Fibroblast of lung (primary cell): ENCODE measurements at regions not wholly inside any gene's neighbourhood (a gene's known extent, or its start where the extent isn't known, plus 50 kb on each side); places are given as distances from the start of the nearest gene placed in this dataset.

ENCODE experiments used
- DNase-seq, 2 donors: peaks; one replicate each; pipeline versions ENCODE4 v3.0.0 to v3.0.0-alpha.2; 2010; ENCODE audit warnings: low read depth in 2 of 2
- H2AFZ ChIP-seq: 2 replicates; pipeline ENCODE4 v1.5.1; 2012; ENCODE audit warnings: low read length, control low read depth, inconsistent platforms
- H3K27ac ChIP-seq: 2 replicates; pipeline ENCODE4 v1.5.1; 2011; ENCODE audit warnings: low read length, control low read depth; ENCODE audit not compliant: insufficient read depth
- H3K27me3 ChIP-seq: 2 replicates; pipeline ENCODE4 v1.5.1; 2011; ENCODE audit warnings: mild to moderate bottlenecking, low read length; ENCODE audit not compliant: control insufficient read depth, insufficient read depth
- H3K36me3 ChIP-seq: 2 replicates; pipeline ENCODE4 v1.5.1; 2011; ENCODE audit warnings: low read length; ENCODE audit not compliant: control insufficient read depth, insufficient read depth
- H3K4me1 ChIP-seq: 2 replicates; pipeline ENCODE4 v1.5.1; 2011; ENCODE audit warnings: low read length; ENCODE audit not compliant: control insufficient read depth, insufficient read depth; ENCODE audit errors: extremely low read depth
- H3K4me2 ChIP-seq: 2 replicates; pipeline ENCODE4 v1.5.1; 2011; ENCODE audit warnings: low read length, control low read depth; ENCODE audit not compliant: insufficient read depth; ENCODE audit errors: extremely low read depth
- H3K4me3 ChIP-seq, 4 experiments: fragments of 200-600 bp in 1 of 4; sonication (generic) in 1 of 4; replicated peaks in 1 of 4; 2 replicates each; pipeline ENCODE4 v1.5.1; 2011 to 2016; ENCODE audit warnings: low read length in 4 of 4, low read depth in 3 of 4, mild to moderate bottlenecking in 3 of 4, control low read depth in 2 of 4, inconsistent platforms in 1 of 4, mixed read lengths in 1 of 4; ENCODE audit not compliant: insufficient read depth in 1 of 4; ENCODE audit errors: control extremely low read depth in 1 of 4
- H3K79me2 ChIP-seq: 2 replicates; pipeline ENCODE4 v1.5.1; 2012; ENCODE audit warnings: mild to moderate bottlenecking, low read length, inconsistent platforms; ENCODE audit not compliant: control insufficient read depth, insufficient read depth
- H3K9ac ChIP-seq: 2 replicates; pipeline ENCODE4 v1.5.1; 2011; ENCODE audit warnings: mild to moderate bottlenecking, low read length, control low read depth; ENCODE audit not compliant: insufficient read depth
- H3K9me3 ChIP-seq: 2 replicates; pipeline ENCODE4 v1.5.1; 2012; ENCODE audit warnings: low read depth, low read length; ENCODE audit not compliant: control insufficient read depth, insufficient read depth
- H4K20me1 ChIP-seq: 2 replicates; pipeline ENCODE4 v1.5.1; 2011; ENCODE audit warnings: low read length; ENCODE audit not compliant: control insufficient read depth, insufficient read depth; ENCODE audit errors: extremely low read depth
- EZH2 ChIP-seq: IDR thresholded peaks from 2 replicates; pipeline ENCODE4 v1.5.1; 2012; ENCODE audit warnings: low read length, control low read depth, mild to moderate bottlenecking; ENCODE audit errors: missing control alignments
- TF ChIP-seq, protein P1 (sequence below), 2 donors: IDR thresholded peaks in 1 of 2; conservative IDR thresholded peaks in 1 of 2; 1 replicate in 1 of 2; 2 replicates in 1 of 2; pipeline ENCODE4 v1.5.1; 2011 to 2012; ENCODE audit warnings: low read length in 2 of 2, control low read depth in 1 of 2, inconsistent platforms in 1 of 2, low read depth in 1 of 2, mild to moderate bottlenecking in 1 of 2

GRCh38 chr9:80878556-80878955, 810.8 kb downstream of the TLE1 start:
- Histone ChIP-seq H3K9me3 (no peaks in the 10 kb centered on the region), H3K9ac (no peak overlapping the region)
- DNase-seq = peak; percentile 64 to 80

DNA sequence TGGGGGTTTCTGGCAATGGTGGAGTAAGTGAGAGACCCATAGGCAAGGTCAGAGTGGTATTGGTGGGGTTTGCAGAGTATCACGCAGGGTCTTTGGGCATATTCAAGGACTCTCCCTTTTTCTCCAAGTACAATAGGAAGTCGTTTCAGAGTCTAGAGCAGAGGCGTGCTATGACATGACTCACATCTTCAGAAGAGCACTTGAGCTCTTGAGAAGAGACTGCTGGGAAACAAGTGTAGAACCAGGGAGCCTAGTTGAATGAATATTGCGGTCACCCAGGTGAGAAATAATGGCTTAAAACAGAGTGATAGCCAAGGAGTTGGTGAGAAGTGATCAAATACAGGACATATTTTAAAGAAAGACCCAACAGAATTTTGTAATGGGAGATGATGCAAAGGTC, 813.4 kb downstream of the TLE1 start:
- Histone ChIP-seq H3K27me3 (no peaks in the 10 kb centered on the region), H3K4me2 (no peak overlapping the region), H3K4me3 (no peak overlapping the region), H3K9ac (no peak overlapping the region), H2AFZ (no peak overlapping the region), H3K36me3 (no peaks in the 10 kb centered on the region), H3K4me1 (peaks cover 5% of the 10 kb centered on the region), H3K27ac (no peak overlapping the region), H3K79me2 (no peaks in the 10 kb centered on the region), H3K9me3 (no peaks in the 10 kb centered on the region), H4K20me1 (no peaks in the 10 kb centered on the region)
- DNase-seq = peak in 1 of 2 donors; percentile 58
- no peak for TF ChIP-seq EZH2
- TF ChIP-seq, protein P1, sequence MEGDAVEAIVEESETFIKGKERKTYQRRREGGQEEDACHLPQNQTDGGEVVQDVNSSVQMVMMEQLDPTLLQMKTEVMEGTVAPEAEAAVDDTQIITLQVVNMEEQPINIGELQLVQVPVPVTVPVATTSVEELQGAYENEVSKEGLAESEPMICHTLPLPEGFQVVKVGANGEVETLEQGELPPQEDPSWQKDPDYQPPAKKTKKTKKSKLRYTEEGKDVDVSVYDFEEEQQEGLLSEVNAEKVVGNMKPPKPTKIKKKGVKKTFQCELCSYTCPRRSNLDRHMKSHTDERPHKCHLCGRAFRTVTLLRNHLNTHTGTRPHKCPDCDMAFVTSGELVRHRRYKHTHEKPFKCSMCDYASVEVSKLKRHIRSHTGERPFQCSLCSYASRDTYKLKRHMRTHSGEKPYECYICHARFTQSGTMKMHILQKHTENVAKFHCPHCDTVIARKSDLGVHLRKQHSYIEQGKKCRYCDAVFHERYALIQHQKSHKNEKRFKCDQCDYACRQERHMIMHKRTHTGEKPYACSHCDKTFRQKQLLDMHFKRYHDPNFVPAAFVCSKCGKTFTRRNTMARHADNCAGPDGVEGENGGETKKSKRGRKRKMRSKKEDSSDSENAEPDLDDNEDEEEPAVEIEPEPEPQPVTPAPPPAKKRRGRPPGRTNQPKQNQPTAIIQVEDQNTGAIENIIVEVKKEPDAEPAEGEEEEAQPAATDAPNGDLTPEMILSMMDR (conservative IDR thresholded peaks at IDR 0.05 in 1 of 2, IDR thresholded peaks at IDR 0.05 in 1 of 2; ENCODE audit: low read depth in 1 of 2, low read length in 2 of 2) = no peak

More at GRCh38 chr9:80878556-80878955, 810.8 kb downstream of the TLE1 start:
- Histone ChIP-seq H3K27me3 (no peaks in the 10 kb centered on the region), H3K27ac (no peak overlapping the region), H3K4me3 (no peak overlapping the region), H4K20me1 (no peaks in the 10 kb centered on the region), H3K36me3 (no peaks in the 10 kb centered on the region), H3K4me2 (no peak overlapping the region), H2AFZ (no peak overlapping the region), H3K4me1 (peaks cover 5% of the 10 kb centered on the region), H3K79me2 (no peaks in the 10 kb centered on the region)
- no peak for TF ChIP-seq EZH2
- TF ChIP-seq, protein P1 (conservative IDR thresholded peaks at IDR 0.05 in 1 of 2, IDR thresholded peaks at IDR 0.05 in 1 of 2; ENCODE audit: low read depth in 1 of 2, low read length in 2 of 2) = no peak

DNA sequence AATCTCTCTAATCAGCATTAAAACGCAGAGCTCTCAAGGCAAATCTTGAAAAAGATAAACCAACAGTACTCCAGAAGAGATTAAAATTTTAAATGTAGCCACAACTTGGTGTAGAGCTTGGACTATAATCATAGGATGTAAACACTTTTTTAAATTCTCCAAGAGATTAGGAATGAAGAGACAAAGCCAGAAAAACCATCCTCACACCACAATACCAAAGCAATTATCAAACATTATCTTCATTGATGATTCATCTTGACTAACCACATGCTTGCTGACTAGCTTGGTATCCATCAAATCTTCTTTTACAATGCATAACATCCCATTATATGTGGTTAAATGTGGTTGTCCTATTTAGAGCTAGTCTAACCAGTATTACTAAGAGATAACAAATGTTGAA, 815.1 kb downstream of the TLE1 start:
- H3K9me3 ChIP-seq = no peaks in the 10 kb centered on the region
- no peak overlapping the region for H3K9ac ChIP-seq
- no peak overlapping the region for H3K27ac ChIP-seq
- peak overlapping the region; percentile 10 for H3K4me2 ChIP-seq
- no peaks in the 10 kb centered on the region for H4K20me1 ChIP-seq
- H3K36me3 ChIP-seq = no peaks in the 10 kb centered on the region
- H3K27me3 ChIP-seq = no peaks in the 10 kb centered on the region
- no peak for TF ChIP-seq EZH2
- TF ChIP-seq, protein P1 (conservative IDR thresholded peaks at IDR 0.05 in 1 of 2, IDR thresholded peaks at IDR 0.05 in 1 of 2; ENCODE audit: low read depth in 1 of 2, low read length in 2 of 2) = no peak
- no peaks in the 10 kb centered on the region for H3K79me2 ChIP-seq
- no peak overlapping the region for H3K4me3 ChIP-seq
- H2AFZ ChIP-seq = no peak overlapping the region
- DNase-seq = peak; percentile 35 to 94
- H3K4me1 ChIP-seq = peaks cover 5% of the 10 kb centered on the region
